H1 (cell line): ENCODE measurements at regions not wholly inside any gene's neighbourhood (a gene's known extent, or its start where the extent isn't known, plus 50 kb on each side); places are given as distances from the start of the nearest gene placed in this dataset.
"Not testable (repeated sequence)": the region's sequence is repeated elsewhere in the genome, so short reads cannot be mapped to it uniquely, and the experiment has no call there.

Source experiments
- CHD2 ChIP-seq: IDR thresholded peaks from 2 replicates; pipeline ENCODE4 v1.6.1; 2012; ENCODE audit warnings: low read length, improper control_type of control experiment
- EZH2 ChIP-seq: fragments of 200-600 bp; sonication (generic); IDR thresholded peaks from 2 replicates; pipeline ENCODE4 v1.7.1; 2012; ENCODE audit warnings: low read depth, mild to moderate bottlenecking, moderate library complexity, low read length, inconsistent platforms; ENCODE audit not compliant: severe bottlenecking
- GABPA ChIP-seq: IDR thresholded peaks from 2 replicates; pipeline ENCODE4 v1.6.1; 2011; ENCODE audit warnings: mild to moderate bottlenecking, low read length, moderate library complexity, borderline replicate concordance; ENCODE audit not compliant: insufficient read depth
- POLR2A ChIP-seq, 2 experiments: IDR thresholded peaks; 1 replicate in 1 of 2; 2 replicates in 1 of 2; pipeline ENCODE4 v1.6.1; 2011; ENCODE audit warnings: low read depth in 2 of 2, low read length in 2 of 2, mild to moderate bottlenecking in 2 of 2; ENCODE audit errors: control extremely low read depth in 1 of 2
- SIX5 ChIP-seq: IDR thresholded peaks from 2 replicates; pipeline ENCODE4 v1.6.1; 2011; ENCODE audit warnings: mild to moderate bottlenecking, low read depth, low read length
- TCF12 ChIP-seq: IDR thresholded peaks from 2 replicates; pipeline ENCODE4 v1.6.1; 2011; ENCODE audit warnings: low read depth, mild to moderate bottlenecking, low read length
- TF ChIP-seq, protein P1 (sequence below), 3 experiments: IDR thresholded peaks; 1 replicate in 2 of 3; 2 replicates in 1 of 3; pipeline versions ENCODE4 v1.5.1 to v1.6.1; 2011; ENCODE audit warnings: low read length in 3 of 3, mild to moderate bottlenecking in 3 of 3, inconsistent platforms in 2 of 3, low read depth in 1 of 3, moderate library complexity in 1 of 3; ENCODE audit not compliant: insufficient read depth in 1 of 3; ENCODE audit errors: control extremely low read depth in 1 of 3

DNA sequence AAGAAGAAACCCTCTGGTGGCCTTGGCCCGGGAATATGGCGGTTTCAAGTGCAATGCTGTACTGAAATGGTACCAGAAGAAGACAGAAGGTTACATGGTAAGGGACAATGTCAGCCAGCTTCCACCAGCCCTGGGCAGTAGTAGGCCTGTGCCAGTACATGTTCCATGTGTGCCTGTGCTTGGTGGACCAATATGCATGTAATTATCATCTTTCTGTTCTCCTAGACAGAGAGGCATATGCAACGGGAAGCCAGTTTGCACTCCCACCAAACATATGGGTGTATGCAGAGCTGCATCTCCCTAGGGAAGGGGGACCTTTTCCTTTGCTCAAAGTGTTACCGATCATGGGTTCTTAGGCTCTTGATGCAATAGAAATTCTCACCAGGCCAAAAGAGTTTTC, 80.9 kb upstream of the ADORA2B start:
- not testable (repeated sequence) for TF ChIP-seq GABPA; TCF12; SIX5; EZH2; POLR2A (IDR thresholded peaks at IDR 0.05; ENCODE audit: control extremely low read depth in 1 of 2, low read depth in 2 of 2, low read length in 2 of 2); CHD2
- TF ChIP-seq, protein P1, sequence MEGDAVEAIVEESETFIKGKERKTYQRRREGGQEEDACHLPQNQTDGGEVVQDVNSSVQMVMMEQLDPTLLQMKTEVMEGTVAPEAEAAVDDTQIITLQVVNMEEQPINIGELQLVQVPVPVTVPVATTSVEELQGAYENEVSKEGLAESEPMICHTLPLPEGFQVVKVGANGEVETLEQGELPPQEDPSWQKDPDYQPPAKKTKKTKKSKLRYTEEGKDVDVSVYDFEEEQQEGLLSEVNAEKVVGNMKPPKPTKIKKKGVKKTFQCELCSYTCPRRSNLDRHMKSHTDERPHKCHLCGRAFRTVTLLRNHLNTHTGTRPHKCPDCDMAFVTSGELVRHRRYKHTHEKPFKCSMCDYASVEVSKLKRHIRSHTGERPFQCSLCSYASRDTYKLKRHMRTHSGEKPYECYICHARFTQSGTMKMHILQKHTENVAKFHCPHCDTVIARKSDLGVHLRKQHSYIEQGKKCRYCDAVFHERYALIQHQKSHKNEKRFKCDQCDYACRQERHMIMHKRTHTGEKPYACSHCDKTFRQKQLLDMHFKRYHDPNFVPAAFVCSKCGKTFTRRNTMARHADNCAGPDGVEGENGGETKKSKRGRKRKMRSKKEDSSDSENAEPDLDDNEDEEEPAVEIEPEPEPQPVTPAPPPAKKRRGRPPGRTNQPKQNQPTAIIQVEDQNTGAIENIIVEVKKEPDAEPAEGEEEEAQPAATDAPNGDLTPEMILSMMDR (IDR thresholded peaks at IDR 0.05; ENCODE audit: control extremely low read depth in 1 of 3, insufficient read depth in 1 of 3, low read depth in 1 of 3, low read length in 3 of 3): not testable (repeated sequence)
